DOHH2 (cell line): ENCODE measurements at regions not wholly inside any gene's neighbourhood (a gene's known extent, or its start where the extent isn't known, plus 50 kb on each side); places are given as distances from the start of the nearest gene placed in this dataset.

Experiments used
- H3F3A ChIP-seq: fragments of 200-600 bp; sonication (generic), shearing (Covaris generic); 2 replicates; pipeline ENCODE4 v1.6.0; 2016; ENCODE audit warnings: antibody characterized with exemption, mild to moderate bottlenecking; ENCODE audit not compliant: control insufficient read depth, insufficient read depth
- H3K27ac ChIP-seq: fragments of 200-600 bp; sonication (generic); 2 replicates; pipeline ENCODE4 v1.5.1; 2014; ENCODE audit warnings: low read depth, mild to moderate bottlenecking, low read length, moderate library complexity
- H3K27me3 ChIP-seq: fragments of 200-600 bp; sonication (generic); 2 replicates; pipeline ENCODE4 v1.6.1; 2014; ENCODE audit warnings: mild to moderate bottlenecking, low read length, mixed read lengths; ENCODE audit not compliant: control insufficient read depth
- H3K36me3 ChIP-seq: fragments of 200-600 bp; sonication (generic); 2 replicates; pipeline ENCODE4 v1.6.1; 2014; ENCODE audit warnings: mild to moderate bottlenecking, low read length, moderate library complexity, mixed read lengths; ENCODE audit not compliant: control insufficient read depth
- H3K4me1 ChIP-seq: fragments of 200-600 bp; sonication (generic); 2 replicates; pipeline ENCODE4 v1.6.1; 2014; ENCODE audit warnings: mild to moderate bottlenecking, low read length, mixed read lengths; ENCODE audit not compliant: control insufficient read depth
- H3K4me2 ChIP-seq: fragments of 200-600 bp; sonication (generic); 2 replicates; pipeline ENCODE4 v1.6.0; 2014; ENCODE audit warnings: mild to moderate bottlenecking, low read length, moderate library complexity
- H3K4me3 ChIP-seq: fragments of 200-600 bp; sonication (generic); 2 replicates; pipeline ENCODE4 v1.5.1; 2014; ENCODE audit warnings: mild to moderate bottlenecking, low read length, mixed read lengths
- H3K79me2 ChIP-seq: fragments of 200-600 bp; sonication (generic); 2 replicates; pipeline ENCODE4 v1.6.1; 2014; ENCODE audit warnings: mild to moderate bottlenecking, low read length, mixed read lengths; ENCODE audit not compliant: control insufficient read depth
- H3K9me2 ChIP-seq: fragments of 200-600 bp; sonication (generic); replicated peaks from 2 replicates; pipeline ENCODE4 v1.6.1; 2014; ENCODE audit warnings: mild to moderate bottlenecking, low read length, mixed read lengths; ENCODE audit not compliant: control insufficient read depth
- H3K9me3 ChIP-seq: fragments of 200-600 bp; sonication (generic); 2 replicates; pipeline ENCODE4 v1.6.1; 2014; ENCODE audit warnings: antibody characterized with exemption, low read length, mixed read lengths; ENCODE audit not compliant: control insufficient read depth, insufficient read depth
- H4K20me1 ChIP-seq: fragments of 200-600 bp; sonication (generic); 2 replicates; pipeline ENCODE4 v1.6.0; 2014; ENCODE audit warnings: low read depth, mild to moderate bottlenecking, antibody characterized with exemption, low read length, moderate library complexity; ENCODE audit not compliant: control insufficient read depth, insufficient read depth
- EZH2phosphoT487 ChIP-seq: fragments of 200-600 bp; sonication (generic); IDR thresholded peaks from 2 replicates; pipeline ENCODE4 v1.6.1; 2017; ENCODE audit warnings: borderline replicate concordance, mild to moderate bottlenecking, antibody characterized with exemption, low read length, moderate library complexity, mixed read lengths
- TF ChIP-seq, protein P1 (sequence below): fragments of 200-600 bp; sonication (generic); IDR thresholded peaks from one replicate; pipeline ENCODE4 v1.5.1; 2014; ENCODE audit warnings: antibody characterized with exemption, mild to moderate bottlenecking, low read depth, low read length; ENCODE audit not compliant: poor library complexity, severe bottlenecking

DNA sequence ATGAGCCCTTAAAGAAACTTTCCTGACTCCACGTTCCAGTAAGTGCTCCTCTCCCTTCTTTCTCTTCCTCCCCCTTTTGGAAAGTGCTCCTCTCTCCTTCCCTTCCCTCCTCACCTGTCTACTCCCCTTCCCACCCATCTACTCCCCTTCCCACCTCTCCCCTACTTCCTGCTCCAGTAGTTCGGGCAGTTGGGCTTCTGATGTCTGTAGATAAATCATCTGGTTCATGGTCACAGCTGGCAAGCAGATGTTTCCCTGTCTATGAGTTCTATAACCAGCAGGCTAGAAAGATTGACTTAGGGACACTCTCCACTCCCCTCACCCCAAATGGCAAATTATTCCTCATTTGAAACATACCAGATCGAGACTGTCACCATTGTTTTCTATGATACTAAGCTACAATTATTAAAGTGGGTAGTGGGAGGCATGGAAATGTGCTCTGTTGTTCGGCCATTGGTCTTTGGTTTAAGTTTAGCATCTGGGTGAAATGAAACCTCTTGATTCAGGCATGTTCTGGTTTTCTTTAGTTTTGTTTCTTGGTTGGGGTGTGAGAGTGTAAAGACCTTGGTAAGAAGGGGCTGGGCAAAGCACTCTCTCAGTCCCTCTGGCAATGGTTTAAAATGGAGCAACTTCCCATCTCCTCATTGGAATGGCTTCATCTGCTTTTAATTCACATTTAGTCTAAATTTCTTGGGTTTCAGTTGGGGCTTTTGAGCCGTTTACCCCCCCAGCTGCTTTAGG, 413.2 kb upstream of the SPRED2 start:
- H3K4me1 ChIP-seq = no peaks in the 10 kb centered on the region
- no peak overlapping the region for H3K4me3 ChIP-seq
- no peak overlapping the region for H3K27ac ChIP-seq
- no peak overlapping the region for H3K4me2 ChIP-seq
- no peaks in the 10 kb centered on the region for H3K27me3 ChIP-seq
- no peaks in the 10 kb centered on the region; the same call in 1 of the 2 replicates for H3K9me3 ChIP-seq
- TF ChIP-seq, protein P1, sequence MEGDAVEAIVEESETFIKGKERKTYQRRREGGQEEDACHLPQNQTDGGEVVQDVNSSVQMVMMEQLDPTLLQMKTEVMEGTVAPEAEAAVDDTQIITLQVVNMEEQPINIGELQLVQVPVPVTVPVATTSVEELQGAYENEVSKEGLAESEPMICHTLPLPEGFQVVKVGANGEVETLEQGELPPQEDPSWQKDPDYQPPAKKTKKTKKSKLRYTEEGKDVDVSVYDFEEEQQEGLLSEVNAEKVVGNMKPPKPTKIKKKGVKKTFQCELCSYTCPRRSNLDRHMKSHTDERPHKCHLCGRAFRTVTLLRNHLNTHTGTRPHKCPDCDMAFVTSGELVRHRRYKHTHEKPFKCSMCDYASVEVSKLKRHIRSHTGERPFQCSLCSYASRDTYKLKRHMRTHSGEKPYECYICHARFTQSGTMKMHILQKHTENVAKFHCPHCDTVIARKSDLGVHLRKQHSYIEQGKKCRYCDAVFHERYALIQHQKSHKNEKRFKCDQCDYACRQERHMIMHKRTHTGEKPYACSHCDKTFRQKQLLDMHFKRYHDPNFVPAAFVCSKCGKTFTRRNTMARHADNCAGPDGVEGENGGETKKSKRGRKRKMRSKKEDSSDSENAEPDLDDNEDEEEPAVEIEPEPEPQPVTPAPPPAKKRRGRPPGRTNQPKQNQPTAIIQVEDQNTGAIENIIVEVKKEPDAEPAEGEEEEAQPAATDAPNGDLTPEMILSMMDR = no peak
- no peak for TF ChIP-seq EZH2phosphoT487
- H3K79me2 ChIP-seq = no peaks in the 10 kb centered on the region
- no peaks in the 10 kb centered on the region for H3F3A ChIP-seq
- no peaks in the 10 kb centered on the region for H3K36me3 ChIP-seq
- H4K20me1 ChIP-seq = no peaks in the 10 kb centered on the region
- no peaks in the 10 kb centered on the region for H3K9me2 ChIP-seq

DNA sequence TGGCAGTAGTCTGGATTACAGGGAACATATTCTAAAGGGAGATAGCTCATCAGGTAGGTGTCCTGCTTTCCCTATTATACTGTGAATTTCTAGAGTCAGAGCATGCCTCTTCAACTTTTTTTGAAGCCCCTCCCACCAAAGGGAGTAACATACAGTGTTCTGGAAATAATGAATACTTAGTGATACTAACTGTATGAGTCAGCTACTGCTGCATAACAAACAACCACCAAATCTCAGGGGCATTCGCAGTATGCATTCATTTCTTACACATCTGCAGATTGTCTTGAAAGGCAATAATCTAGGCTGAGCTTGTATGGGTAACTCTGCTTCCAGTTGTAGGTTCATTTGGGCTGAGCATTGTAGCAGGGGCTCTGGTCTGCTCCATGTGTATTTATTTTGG, 409.7 kb upstream of the SPRED2 start:
- Histone ChIP-seq H3F3A (no peaks in the 10 kb centered on the region), H3K4me2 (no peak overlapping the region), H4K20me1 (no peaks in the 10 kb centered on the region), H3K27ac (no peak overlapping the region), H3K4me1 (no peaks in the 10 kb centered on the region), H3K9me3 (no peaks in the 10 kb centered on the region; the same call in 1 of the 2 replicates), H3K27me3 (no peaks in the 10 kb centered on the region), H3K4me3 (no peak overlapping the region), H3K9me2 (no peaks in the 10 kb centered on the region), H3K79me2 (no peaks in the 10 kb centered on the region), H3K36me3 (no peaks in the 10 kb centered on the region)
- TF ChIP-seq, protein P1 = no peak
- no peak for TF ChIP-seq EZH2phosphoT487

DNA sequence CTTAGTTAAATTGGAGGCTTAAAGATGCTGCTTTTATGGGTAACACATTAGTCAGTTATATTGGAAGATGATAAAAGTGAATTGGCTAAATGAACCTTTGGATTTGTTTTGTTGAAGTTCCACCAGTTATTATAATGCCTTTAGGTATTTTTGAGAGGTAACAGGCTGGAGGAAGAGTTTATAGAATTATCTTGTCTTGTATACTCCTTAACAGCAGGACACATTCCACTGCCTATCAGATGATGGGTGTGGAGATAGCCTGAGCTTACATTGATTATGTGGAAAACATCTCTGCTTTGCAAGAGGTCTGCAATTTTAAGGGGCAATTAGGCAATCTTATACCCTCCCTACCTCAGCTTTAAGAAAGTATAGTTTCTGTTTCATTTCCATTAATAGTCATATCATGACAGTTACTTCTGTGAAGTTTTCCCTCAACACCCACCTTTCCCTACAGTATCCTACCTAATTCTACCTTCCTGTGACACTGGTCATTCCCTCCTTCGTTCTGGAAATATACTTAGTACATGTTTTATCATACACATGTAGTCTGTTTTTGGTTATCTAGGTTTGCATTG, 403.7 kb upstream of the SPRED2 start:
- no peaks in the 10 kb centered on the region for H3K27me3 ChIP-seq
- no peaks in the 10 kb centered on the region for H4K20me1 ChIP-seq
- H3K4me3 ChIP-seq = no peak overlapping the region
- no peaks in the 10 kb centered on the region for H3K79me2 ChIP-seq
- no peaks in the 10 kb centered on the region for H3K9me3 ChIP-seq
- no peaks in the 10 kb centered on the region for H3K9me2 ChIP-seq
- H3K27ac ChIP-seq = no peak overlapping the region
- no peaks in the 10 kb centered on the region for H3K36me3 ChIP-seq
- TF ChIP-seq, protein P1 = no peak
- TF ChIP-seq EZH2phosphoT487 = no peak
- no peaks in the 10 kb centered on the region for H3K4me1 ChIP-seq
- no peaks in the 10 kb centered on the region for H3F3A ChIP-seq
- H3K4me2 ChIP-seq = no peak overlapping the region
